GM18499 (cell line): ENCODE measurements at regions not wholly inside any gene's neighbourhood (a gene's known extent, or its start where the extent isn't known, plus 50 kb on each side); places are given as distances from the start of the nearest gene placed in this dataset.
"Not testable (repeated sequence)": the region's sequence is repeated elsewhere in the genome, so short reads cannot be mapped to it uniquely, and the experiment has no call there.

Source experiments
- ATAC-seq: cut with Tn5 transposase; IDR thresholded peaks from one replicate; pipeline ENCODE4 v1.9.1; 2021; ENCODE audit warnings: moderate number of reproducible peaks; ENCODE audit not compliant: insufficient read depth, unreplicated experiment

DNA sequence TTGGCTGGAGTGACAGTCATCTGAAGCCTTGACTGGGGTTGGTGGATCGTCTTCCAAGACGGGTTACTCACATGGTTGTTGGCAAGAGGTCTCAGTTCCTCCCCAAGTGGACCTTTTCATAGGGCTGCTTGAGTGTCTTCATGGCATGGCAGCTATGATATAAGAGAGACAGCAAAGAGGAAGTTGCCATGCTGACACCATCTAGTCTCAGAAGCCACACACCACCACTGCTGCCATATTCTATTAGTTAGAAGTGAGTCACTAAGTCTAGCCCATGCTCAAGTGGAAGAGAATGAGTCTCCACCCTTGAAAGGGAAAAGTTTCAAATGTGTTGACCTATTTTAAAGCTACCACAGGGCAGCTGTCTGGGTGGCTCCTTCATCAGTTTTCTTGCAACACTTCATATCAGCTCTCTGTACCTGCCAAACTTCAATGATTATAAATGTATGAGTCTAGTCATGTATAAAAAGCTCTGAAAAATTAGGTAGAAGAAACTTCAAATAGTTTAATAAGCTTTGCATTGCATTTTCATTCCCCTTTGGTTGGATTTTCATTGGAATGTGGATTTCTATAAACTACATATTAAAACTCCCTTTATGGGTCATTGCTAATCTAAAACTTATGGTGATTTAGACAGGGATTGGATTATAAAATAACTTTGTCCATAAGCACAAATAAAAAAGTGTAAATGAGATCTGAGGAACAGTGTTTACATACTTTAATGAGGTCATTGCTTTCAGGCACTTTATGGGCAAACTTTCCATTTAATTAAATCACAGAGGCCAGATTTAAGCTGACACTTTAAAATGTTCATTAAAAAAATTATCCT lies 68.0 kb upstream of the ATXN3L start:
- ATAC-seq = no peak

DNA sequence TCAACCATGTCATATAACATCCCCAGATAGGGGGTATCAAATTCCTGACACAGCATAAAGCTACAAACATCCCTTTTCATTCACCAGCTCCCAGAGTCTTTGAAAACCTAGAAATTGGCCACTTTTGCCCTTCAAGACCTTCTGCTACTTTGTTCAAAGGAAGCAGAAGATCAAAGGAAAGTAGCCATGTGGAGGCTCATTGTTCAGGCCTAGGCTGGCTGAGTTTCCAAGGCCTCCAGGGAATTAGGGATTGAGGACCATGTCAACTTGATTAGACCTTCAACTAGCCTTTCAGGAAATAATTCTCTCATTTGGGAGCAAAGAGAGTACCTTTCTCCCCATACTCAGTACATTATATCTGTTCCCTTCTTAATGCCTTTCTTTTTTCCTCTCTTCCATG lies 66.8 kb upstream of the ATXN3L start:
- ATAC-seq = no peak

DNA sequence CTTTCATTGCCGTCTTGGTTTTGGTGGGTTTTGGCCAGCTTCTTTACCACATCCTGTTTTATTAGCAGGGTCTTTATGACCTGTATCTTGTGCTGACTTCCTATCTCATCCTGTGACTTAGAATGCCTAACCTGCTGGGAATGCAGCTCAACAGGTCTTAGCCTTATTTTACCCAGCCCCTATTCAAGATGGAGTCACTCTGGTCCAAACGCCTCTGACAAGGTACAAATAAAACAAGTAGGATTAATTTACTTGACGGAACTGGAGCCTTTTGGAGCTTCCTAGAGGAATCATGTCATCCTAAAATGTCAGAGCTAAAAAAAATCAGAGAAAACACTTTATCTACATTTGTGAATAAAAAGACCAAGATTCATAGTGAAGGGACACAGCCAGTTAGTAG lies 66.2 kb upstream of the ATXN3L start:
- ATAC-seq = no peak

DNA sequence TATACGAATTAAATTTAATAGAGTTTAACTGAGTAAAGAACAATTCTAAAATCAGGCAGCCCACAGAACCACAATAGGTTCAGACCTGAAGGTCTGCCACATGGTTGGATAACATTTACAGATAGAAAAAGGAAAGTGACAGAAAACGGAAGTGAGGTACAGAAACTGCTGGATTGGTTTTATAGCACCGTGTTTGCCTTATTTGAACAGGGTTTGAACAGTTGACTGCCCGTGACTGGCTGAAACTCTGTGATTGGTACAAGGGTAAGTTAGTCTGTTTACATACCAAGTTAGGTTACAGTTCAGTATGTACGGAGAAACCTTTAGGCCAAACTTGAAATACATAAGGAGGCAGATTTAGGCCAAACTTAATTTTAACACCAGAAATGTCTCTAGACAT lies 64.1 kb upstream of the ATXN3L start:
- ATAC-seq = no peak

DNA sequence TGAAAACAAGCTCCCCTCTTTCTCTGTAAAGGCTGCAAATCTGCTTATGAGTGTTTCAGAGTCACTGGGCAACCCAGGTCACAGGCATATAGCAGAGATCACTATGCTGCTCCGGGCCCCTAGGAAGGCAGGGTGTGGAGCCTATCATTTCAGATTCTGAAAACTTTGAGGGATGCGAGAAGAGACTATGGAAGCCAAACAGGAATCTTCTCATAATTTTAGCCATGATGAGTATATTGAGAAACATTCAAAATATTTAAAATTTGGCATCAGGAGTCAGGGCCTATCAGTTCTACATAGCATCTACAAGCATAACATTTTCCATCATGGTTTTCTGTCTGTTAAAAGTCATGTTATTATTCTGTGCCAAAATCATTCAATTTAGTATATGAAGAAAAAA lies 61.7 kb upstream of the ATXN3L start:
- ATAC-seq = no peak

DNA sequence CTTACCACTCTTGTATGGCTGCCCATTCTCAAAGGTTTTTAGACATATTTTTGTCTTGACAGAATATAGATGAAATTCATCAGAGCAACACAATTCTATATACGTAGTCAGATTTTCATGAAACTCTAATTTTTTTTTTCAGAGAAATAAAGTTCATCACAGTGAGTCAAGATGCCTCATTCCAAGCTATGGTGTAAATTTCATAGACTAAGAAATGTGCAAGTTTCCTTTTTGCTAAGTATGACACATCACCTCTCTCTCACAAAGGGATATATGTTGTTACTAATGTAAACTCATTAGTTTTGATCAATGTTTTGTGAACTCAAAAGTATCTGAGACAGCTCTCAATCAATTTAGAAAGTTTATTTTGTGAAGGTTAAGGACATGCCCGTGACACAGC lies 60.4 kb upstream of the ATXN3L start:
- no peak for ATAC-seq

DNA sequence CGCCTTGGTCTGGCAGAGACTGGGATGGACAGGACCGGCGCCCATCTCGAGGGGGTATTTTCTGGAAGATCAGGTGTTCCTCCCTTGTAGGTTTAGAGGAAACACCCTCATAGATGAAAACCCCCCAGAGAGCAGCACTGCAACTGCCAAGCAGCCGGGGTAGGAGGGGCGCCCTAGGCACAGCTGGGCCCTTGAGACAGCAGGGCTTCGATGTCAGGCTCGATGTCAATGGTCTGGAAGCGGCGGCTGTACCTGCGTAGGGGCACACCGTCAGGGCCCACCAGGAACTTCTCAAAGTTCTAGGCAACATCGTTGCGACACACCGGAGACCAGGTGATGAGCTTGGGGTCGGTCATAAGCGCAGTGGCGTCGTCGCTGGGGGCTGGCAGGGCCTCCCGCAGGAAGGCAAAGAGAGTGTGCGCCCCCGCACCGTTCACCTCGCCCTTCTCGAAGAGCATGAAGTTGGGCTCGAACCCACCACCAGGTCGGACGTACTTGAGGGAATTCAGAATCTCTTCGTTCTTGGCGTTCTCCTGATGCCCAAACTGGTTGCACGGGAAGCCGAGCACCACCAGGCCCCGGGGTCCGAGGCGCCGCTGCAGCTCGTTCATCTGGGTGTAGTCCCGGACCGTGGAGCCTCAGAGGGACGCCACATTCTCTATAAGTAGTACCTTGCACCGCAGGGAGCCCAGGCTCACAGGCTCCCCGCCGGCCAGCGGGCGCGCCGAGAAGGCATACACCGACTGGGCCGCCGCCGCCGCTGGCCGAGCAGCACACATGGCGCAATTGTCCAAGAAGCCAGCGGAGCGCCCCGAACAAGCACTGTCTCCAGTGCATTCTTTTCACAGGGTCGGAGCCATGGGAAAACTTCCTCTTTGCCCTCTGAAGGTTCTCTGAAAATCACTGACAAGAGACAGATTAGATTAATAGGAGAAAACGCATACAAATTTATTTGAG lies 59.0 kb upstream of the ATXN3L start:
- not testable (repeated sequence) for ATAC-seq

DNA sequence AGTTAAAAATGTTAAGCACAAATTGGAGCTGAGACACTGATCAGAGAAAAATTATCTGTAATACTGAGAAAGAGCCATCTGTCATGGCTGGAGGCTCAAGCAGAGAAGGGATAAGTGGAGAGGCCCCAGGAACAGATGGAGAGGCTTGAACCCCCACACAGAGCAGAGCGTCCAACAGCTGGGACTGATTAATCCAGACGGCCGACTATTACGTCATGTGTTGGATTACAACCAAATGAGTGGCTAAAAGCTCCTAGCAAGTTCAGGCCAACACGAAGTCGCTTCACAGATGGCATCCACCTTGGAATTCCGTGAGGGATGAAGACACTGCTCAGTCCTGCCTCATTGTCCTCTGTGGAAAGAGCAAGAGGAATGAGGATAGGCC lies 57.7 kb upstream of the ATXN3L start:
- no peak for ATAC-seq

DNA sequence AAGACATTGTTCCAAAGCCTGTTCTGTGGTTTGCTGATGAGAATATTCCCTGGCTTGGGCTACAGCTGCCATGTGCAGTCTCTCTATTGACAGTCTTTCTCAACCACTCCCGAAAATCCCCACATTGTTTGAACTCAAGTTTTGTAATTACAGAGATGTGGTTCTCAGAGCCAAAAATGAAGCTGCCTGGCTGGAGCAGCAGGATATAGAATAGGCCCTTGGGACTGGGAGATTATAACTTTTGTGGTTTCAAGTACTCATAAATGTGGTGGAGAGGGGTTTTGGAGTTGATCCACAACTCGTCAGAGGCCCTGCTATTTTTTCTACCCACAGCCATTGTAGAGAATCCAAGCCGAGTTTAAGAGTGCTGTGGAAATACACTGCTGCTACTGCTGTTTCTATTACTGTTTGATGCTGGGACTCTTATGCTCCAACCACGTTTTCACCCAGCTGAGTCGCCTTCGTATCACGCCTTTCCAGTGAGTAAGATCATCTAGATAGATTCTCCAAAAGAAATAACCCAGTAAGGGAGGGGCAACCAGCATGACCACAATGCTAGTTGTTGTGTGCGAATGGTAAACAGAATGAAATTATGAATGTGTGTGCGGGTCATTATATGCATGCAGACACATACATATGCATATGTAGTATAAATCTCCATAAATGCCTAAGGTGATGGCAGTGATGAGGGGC lies 57.1 kb upstream of the ATXN3L start:
- ATAC-seq = no peak

DNA sequence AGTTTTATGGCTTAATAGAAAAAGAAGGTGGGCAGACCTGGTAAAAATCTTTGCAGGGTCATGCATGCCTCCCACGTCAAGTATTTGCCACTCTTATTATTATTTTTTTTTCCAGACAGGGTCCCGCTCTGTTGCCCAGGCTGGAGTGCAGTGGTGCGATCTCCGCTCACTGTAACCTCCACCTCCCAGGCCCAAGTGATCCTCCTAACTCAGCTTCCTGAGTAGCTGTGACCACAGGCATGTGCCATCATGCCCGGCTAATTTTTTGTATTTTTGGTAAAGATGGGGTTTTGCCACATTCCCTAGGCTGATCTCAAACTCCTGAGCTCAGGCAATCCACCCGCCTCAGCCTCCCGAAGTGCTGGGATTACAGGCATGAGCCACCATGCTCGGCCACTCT lies 55.7 kb upstream of the ATXN3L start:
- ATAC-seq = not testable (repeated sequence)

DNA sequence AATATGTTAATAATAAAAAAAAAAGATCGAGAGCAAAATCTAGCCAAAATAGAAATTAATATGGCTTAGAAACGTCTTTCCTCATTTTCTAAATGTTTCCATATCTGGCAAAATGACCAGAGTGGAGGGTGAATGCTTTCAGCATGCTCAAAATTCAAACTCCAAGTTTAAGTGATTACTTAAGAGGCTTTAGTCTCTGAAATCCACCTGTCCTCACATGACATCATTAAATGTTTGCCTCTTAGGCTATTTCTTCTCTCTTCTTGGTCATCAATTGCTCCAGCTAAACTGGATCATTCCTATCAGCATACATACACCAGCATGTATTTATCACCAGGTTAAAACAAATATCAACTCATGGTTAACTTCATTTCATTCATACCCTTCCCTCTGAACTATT lies 54.5 kb upstream of the ATXN3L start:
- no peak for ATAC-seq

DNA sequence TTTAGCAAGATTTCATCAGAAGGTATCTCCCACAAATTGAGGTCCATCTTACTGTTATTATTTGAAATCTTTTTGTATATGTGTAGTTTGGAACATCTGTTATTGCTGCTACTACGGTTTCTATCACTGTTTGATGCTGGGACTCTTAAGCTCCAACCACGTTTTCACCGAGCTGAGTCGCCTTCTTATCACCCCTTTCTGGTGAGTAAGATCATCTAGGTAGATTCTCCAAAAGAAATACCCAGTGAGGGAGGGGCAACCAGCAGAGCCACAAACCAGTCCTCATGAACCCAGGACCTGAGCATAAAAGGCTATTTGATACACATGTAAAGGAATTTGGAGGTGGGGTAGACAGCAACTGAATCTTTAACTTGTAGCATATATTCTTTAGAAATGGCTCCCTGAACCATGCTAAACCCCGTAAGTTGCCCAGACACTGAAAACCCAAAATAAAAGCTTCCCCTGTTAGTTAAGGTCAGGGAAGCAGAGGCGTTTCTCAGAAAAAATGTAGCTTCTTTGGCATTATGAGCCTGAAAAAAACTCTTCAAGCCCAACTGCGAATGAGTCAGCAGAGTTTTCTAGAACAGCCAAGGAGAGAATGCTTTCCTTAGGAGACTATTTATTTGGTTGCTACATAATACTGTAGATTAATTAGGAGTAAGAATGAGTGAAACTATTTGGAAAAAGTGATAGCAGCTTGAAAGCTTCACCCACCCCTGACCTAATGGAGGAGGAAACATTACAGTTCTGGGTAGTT lies 53.8 kb upstream of the ATXN3L start:
- ATAC-seq = no peak

DNA sequence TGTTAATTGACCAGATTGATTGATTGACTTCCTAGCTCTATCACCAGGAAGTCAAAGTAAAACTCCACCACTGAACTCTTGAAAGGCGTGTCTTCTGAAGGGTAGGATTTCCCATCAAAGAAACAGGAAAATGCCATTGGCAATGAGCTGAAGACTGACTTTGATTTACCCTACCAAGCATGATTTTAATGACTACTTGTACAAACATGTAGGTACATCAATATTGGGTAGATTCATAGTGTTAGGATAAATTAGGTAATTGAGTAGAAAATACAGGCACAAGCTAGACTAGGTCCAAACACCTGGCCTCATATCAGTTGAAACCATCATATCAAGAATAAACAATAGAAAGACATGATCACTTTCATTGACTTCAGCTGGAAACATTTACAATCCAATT lies 53.2 kb upstream of the ATXN3L start:
- ATAC-seq = no peak

DNA sequence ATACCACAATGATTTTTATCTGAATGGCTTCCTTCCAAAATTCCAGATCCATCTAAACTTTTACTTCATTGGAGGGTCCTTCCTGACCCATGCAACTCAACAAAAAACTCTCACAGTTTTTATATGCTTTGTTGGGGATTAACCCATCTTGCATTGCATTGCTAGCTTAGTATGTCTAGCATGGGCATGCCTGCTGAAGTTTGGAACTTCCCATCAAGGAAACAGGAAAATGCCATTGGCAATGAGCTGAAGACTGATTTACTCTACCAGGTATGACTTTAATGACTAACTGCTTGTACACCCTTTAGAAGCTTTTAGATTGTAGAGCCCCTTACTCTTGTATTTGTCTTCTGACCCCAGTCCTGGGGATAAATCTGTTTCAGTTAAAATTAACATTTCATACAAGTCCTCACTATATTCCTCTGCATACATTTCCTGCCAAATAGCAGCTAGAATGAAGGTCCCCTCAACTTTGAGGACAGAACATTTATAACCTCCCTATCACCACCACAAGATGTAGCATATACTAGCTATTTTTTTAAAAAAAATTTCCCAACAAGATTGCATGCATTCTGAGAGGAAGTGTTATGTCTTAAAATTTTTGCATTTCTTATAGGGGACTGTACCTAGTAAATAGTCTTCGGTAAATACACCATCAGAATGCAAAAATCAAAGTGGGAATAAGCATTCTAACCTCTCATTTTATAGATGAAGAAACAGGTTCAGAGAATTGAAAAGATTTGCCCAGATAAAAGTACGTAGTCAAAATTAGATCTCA lies 52.5 kb upstream of the ATXN3L start:
- ATAC-seq = no peak

DNA sequence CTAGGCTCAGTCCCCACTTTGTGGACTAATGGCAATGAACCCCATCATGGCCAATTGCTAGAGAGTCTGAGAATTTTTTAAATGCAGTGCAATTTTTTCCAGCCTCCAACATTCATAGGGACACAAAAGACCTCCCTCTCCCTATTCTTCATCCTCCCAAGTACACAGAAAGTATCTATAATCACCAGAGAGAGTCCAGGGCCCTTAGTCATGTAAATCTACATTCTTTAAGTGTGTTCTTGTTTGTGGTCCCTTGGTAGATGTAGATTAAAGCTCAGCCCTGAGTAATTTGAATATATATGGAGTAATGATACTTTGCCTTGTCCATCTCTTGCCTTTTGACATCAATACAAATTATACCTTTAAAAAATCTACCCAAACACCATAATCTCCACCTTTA lies 51.3 kb upstream of the ATXN3L start:
- no peak for ATAC-seq

DNA sequence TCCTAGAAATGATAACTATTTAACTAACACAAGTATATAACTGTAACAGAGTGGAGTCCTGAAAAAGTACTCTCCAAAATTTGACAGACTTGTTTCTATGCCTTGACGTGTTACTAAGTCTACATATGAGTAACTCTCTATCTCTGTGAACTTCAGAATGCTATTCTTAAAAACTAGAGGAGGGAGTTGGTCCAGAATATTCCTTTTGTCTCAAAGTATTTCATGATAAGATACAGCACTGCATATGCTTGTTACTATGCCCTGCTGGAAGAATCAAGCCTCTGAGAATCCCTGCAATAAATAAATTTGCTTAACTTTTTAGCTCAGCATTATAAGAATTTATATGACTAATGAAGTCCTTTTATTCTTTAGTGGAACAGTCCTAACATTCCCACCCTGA lies 50.9 kb upstream of the ATXN3L start:
- ATAC-seq = no peak
